HG02759 (cell line): ENCODE measurements at regions not wholly inside any gene's neighbourhood (a gene's known extent, or its start where the extent isn't known, plus 50 kb on each side); places are given as distances from the start of the nearest gene placed in this dataset.

Experiments
- ATAC-seq: cut with Tn5 transposase; IDR thresholded peaks from one replicate; pipeline ENCODE4 v1.9.1; 2021; ENCODE audit warnings: mild to moderate bottlenecking, moderate library complexity; ENCODE audit not compliant: unreplicated experiment

GRCh38 chrX:113539599-113540356, 699.1 kb upstream of the AMOT start:
- ATAC-seq: no peak

DNA sequence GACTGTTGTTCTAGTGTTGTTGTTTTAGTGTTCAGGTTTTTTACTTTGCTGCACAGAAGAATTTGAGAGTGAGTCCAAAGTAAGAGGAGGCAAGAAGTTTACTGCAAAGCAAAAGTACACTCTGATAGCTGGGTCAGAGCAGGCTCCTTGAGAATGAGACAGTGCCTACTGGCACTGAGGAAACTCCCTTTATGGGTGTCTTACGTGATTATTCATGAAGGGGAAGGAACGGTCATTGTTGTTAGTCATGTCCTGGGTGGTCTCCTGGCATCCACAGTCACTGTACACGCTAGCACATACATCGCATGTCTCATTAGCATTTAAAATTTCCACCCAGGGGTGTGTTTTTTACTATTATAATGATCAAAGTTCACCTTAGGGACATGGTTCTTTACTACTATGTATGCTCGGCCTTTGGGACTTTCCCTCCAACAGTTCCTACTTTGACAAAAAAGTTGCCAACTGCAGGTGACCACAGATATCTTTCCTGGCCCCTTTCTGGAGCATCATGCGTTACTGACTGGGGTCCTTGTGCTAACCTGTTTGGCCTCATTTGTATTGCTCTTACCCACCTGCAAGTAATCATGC, 688.9 kb upstream of the AMOT start:
- ATAC-seq: no peak

DNA sequence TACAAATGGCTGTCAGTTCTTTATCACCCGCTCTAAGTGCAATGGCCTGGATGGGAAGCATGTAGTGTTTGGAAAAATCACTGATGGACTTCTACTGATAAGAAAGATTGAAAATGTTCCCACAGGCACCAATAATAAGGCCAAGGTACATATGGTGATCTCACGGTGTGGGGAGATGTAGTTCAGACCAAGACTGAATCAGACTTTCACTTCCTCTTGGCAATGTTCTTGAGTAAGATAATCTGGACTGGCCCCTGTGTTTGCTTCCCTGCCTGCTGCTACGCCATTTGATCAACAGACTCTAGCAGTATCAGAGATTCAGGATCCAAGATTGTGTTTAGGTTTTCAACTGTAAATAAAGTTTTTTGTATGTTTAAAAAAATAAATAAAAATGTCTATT, 682.2 kb upstream of the AMOT start:
- ATAC-seq: peak; percentile 100

- ATAC-seq: no peak
Measured at GRCh38 chrX:113514906-113515305, 674.3 kb upstream of the AMOT start.

DNA sequence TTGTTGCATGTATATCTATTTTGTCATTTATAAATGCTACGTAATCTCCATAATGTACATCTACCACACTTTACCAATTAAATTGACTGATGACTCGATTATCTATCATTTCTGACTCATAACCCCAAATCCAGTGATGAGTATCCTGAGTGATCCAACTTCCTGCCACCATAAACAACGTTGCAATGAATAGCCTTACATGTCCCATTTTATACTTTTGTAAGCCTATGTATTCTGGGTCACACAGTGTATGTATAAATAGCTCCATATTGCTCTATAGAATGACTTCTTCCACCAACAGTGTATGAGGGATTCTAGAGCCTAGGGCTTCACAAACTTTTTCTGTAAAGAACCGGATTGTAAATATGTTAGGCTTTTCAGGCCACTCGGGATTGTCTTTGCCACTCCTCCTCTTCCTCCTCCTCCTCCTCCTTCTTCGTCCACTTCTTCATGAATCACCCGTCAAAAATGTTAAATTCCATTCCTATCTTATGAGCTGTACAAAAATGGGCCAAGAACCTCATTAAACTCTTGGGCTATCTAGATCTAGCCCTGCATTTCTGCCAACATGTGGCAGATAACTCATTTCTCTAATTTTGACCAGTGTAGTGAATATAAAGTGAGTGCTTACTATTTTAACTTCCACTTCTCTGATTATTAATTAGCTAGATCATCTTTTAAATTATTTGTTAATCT, 672.2 kb upstream of the AMOT start:
- no peak for ATAC-seq

GRCh38 chrX:113510586-113510985, 670.0 kb upstream of the AMOT start:
- ATAC-seq: no peak

- peak; percentile 74 for ATAC-seq
Measured at GRCh38 chrX:113492895-113493294, 652.3 kb upstream of the AMOT start.

DNA sequence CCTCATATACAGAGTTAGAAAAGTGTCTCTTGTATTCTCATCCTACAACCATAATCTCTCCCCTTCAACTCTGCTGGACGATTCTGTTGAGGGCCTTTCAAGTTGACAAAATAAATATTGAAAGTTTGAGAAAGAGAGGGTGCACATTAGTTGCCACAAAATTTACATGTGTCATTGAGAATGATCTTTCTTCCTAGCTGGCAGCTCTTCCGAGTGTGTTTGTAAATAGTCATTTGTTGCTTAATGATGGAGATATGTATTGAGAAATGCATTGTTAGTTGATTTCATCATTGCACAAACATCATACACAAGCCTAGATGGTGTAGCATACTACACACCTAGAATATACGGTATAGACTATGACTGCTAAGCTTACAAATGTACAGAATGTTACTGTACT, 632.8 kb upstream of the AMOT start:
- ATAC-seq: peak; percentile 64

- peak; percentile 67 for ATAC-seq
Measured at GRCh38 chrX:113473015-113473414, 632.4 kb upstream of the AMOT start.

DNA sequence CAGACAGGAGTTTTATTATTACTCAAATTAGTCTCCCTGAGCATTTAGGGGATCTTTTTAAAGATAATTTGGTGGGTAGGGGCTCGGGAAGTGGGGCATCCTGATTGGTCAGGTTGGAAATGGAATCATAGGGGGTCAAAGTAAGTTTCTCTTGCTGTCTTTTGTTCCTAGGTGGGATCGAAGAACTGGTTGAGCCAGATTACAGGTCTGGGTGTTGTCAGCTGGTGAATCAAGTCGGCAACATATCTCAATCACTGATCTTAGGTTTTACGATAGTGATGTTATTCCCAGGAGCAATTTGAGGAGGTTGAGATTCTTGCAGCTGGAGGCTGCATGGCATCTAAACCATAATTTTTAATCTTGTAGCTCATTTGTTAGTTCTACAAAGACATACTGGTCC, 629.5 kb upstream of the AMOT start:
- ATAC-seq: no peak

- ATAC-seq: no peak
Measured at GRCh38 chrX:113457719-113458118, 617.1 kb upstream of the AMOT start.

DNA sequence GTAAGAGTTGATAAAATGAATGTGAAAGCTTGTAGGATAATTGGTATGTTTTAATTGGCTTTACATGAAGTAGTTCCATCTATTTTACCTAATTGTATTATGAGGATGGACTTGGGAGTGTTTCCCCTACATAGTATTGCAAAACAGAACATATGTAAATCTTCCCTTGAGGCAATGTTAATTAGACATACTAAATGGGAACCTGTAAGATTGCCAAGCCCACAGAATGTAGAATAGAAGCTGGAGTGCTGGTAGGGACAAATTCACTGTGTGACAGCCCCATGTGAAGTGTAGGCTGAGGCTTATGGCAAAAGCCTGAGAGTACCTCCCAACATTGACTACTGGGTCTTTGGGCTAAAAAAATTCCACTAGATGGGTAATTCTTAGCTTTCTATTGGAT, 615.0 kb upstream of the AMOT start:
- ATAC-seq: no peak

DNA sequence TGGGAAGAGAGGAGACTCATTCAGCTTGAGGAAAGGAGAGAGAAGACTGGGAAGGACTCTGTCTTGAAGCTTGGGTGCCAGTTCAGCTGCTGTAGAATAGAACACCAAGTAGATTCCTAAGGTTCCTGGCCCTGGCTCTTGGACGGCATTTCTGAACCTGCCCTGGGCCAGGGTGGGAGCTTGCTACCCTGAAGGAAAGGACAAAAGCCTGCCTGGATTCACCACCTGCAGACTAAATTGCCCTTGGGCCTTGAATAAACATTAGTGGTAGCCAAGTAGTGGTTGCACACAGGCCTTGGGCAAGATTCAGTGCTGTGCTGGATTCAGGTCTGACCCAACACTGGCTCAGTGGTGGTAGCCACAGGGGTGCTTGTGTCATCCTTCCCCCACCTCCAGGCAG, 588.4 kb upstream of the AMOT start:
- no peak for ATAC-seq

- no peak for ATAC-seq
Measured at GRCh38 chrX:113422323-113422722, 581.7 kb upstream of the AMOT start.

GRCh38 chrX:113421432-113421831, 580.8 kb upstream of the AMOT start:
- ATAC-seq: no peak

- ATAC-seq: no peak
Measured at GRCh38 chrX:113412106-113412505, 571.5 kb upstream of the AMOT start.

DNA sequence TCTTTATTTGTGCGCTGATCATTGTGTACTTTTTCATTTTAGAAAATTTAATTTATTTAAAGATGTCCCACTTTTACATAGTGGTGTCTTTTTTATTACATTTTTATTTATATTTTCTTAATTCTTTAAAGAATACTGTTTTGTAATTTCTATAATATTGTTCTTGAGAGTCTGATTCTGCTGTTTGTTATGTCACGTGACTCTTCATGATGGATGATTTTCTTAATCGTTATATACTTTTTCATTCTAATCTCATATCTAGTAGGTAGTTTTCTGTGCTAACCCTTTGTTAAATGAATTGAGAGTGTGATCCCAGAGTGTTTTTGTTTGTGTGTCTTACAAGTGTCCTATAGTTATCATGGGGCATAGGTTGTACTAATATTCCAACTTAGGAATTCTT, 568.2 kb upstream of the AMOT start:
- no peak for ATAC-seq

DNA sequence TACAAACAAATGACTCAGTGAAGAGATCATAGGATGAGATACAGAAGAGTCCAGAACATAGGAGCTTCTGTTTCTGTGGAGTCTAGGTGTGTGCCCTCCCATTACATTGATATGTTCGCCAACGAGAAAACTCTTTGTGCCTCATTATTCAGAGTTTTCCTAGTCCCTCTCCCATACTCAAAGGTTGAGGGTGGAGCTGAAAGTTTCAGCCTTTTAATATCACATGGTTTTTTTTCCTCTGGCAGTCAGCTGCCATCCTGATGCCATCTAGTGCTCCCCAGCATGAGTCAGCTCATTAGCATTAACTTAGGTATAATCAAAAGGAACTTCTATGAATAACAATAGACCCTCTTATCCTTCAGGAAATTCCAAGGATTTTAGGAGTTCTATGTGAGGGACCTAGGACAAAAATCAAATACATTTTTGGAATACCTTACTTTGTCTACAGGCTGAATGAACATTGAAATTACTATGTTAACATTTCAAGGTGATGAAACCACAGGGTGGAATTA, 559.6 kb upstream of the AMOT start:
- ATAC-seq: no peak

GRCh38 chrX:113399506-113400192, 559.0 kb upstream of the AMOT start:
- no peak for ATAC-seq

- no peak for ATAC-seq
Measured at GRCh38 chrX:113392355-113392754, 551.7 kb upstream of the AMOT start.

DNA sequence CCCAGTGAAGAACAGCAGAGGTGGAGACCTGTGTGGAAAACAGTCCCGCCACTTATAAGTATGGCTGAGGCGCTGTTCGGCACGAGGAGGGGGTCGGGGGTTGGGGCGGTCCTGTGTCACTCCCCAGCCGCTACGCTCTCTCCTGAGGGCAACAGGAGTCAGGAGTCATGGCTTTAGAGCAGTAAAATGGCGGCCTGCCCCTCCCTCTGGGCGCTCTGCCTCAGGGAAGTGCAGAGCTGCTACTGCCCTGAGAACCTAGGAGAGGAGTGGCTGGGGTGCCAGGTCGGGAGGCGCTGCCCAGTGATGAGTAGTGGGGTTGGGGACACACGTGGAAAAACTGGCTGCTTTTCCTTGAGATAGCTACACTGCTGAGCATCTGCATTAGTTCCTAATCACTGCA, 551.2 kb upstream of the AMOT start:
- ATAC-seq: no peak
